T-helper 2 cell (primary cell): ENCODE measurements at regions not wholly inside any gene's neighbourhood (a gene's known extent, or its start where the extent isn't known, plus 50 kb on each side); places are given as distances from the start of the nearest gene placed in this dataset.

Source experiments
- DNase-seq, 5 experiments: peaks; one replicate each; pipeline versions ENCODE4 v3.0.0 to v3.0.0-alpha.2; 2012 to 2022

GRCh38 chr13:86581706-86582105, 782.5 kb upstream of the SLITRK6 start:
- no peak for DNase-seq

DNA sequence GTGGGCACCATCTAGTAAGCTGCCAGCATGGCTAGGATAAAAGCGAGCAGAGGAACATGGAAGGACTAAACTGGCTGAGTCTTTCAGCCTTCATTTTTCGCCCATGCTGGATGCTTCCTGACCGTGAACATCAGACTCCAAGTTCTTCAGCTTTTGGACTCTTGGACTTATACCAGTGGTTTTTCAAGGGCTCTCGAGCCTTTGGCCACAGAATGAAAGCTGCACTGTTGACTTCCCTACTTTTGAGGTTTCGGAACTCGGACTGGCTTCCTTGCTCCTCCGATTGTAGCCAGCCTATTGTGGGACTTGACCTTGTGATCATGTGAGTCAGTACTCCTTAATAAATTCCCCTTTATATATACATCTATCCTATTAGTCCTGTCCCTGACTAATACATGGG, 785.1 kb upstream of the SLITRK6 start:
- DNase-seq = no peak

- DNase-seq = no peak
Measured at GRCh38 chr13:86585835-86586234, 786.6 kb upstream of the SLITRK6 start.

DNA sequence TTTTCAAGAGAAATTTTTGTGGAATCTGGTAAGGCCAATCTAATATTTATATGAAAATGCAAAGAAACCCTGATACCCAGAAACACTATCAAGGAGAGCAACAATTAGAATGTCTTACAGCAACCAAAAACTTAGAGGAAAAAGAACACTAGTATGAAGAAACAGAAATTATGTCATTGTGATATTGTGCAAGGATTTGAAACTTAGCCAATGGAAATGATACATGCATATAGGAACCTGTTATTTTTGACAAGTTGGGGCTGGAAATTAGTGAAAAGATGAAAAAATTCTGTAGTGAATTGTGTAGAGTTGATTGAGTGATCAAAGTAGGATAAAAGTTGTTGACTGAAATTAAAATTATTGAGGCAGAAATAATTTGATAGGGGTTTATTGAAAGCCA, 792.6 kb upstream of the SLITRK6 start:
- no peak for DNase-seq

DNA sequence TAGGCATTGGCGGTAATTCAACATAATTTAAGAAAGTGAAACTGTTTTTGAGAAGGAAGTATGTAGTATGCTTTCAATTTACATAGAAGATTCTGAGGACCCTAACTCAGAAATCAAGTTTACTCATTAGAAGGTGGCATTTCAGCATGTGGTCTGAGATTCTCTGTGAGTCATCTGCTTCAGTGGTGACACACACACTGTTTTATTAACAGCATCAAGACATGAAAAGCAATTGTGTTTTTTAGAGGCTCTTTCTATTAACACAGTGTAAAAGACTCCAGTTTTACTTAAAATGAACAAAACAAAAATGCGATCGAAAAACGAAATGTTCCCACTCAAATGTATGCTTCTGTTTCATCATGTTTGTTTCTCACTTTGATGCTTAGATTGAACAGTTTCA, 802.1 kb upstream of the SLITRK6 start:
- DNase-seq = no peak

- no peak for DNase-seq
Measured at GRCh38 chr13:86606264-86606663, 807.0 kb upstream of the SLITRK6 start.

DNA sequence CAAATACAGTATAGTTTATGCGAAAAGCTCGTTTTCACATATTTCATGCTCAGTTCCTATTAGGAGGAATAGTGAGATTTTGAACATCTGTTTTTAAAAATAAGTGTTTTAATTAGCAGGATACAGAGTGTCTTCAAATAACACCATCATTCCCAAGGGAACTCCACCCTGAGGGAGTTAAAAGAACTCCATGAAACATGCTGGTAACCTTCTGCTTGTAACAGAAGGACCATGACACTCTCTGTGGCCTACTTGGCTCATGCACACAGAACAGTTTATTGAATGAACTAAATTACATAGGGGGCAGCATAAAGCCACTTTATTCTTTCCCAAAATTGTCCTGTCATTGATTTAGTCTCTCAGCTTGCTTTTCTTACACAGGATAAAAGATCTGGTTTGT, 809.5 kb upstream of the SLITRK6 start:
- no peak for DNase-seq

DNA sequence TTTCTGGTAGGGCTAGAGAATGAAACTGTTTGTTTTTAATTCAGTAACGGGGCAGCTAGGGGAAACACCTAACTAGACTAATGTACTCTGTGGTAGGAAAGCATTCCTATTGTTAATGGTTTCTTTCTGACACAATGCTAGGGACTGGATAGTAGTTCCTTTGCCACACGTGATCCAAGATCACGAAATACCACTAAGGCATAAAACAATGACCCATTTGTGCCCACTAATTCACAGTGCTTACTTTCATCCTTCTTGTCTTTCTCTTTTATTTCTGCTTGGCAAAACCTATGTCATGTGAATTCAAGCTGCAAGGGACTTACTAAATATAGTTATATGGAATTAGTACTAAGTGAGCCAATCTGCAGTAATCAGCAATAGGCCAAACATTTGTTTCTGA, 834.1 kb upstream of the SLITRK6 start:
- DNase-seq = no peak

- peak in 1 of 5 experiments; percentile 3 for DNase-seq
Measured at GRCh38 chr13:86651171-86651570, 852.0 kb upstream of the SLITRK6 start.

- no peak for DNase-seq
Measured at GRCh38 chr13:86653009-86653408, 853.8 kb upstream of the SLITRK6 start.

DNA sequence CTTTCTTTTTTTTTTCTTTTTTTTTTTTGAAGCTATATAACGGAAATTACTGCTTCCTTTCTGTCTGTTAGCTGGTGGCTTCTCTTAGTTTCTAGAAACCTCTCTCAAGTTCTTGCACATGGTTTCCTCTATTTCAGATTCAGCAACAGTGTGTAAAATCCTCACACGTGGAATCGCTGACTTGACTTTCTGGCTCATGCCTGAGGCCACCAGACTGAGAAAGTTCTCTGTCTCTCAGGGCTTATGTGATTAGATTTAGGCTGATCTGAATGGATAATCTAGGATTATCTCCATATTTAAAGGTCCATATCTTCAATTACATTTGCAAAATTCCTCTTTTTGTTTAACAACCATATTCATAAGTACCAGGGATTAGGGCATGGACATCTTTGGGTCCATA, 856.3 kb upstream of the SLITRK6 start:
- DNase-seq = no peak

- no peak for DNase-seq
Measured at GRCh38 chr13:86660090-86660489, 860.9 kb upstream of the SLITRK6 start.

- no peak for DNase-seq
Measured at GRCh38 chr13:86665842-86666241, 866.6 kb upstream of the SLITRK6 start.

GRCh38 chr13:86673931-86674431, 874.8 kb upstream of the SLITRK6 start:
- DNase-seq = no peak

DNA sequence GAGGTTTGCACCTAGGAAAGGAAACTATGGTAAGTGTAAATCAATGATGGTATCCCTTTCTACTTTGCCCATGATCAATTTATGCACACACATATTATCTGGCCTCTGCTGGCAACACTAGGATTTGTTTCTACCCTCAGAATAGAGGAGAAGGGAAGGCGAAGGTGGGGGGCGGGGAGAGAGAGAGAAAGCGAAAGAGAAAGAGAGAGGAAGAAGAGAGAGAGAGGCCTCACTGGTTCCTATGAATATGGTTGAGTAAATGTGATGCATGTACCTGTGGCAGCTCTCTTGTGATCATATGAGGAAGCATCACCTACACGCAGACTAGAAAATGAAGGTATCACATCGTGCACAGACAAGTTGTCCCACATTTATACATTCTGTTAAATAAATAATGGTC, 882.0 kb upstream of the SLITRK6 start:
- no peak for DNase-seq

DNA sequence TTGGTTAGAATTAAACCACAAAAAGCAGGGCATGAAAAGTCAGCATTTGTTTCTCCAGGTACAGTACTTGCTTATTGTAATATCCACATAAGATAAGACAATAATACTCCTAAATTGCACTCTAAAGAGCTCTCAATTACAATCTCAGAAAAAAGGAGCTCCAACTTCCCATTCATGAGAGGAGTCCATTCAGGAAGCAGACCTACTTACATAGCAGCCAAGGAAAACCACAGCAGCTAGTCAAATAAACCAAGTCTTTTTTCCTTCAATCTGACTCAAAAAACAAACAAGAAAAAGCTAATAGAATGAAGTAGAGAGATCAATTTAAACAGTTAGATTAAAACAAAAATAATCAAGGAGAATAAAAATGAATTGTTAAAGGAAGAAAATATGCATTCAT, 885.2 kb upstream of the SLITRK6 start:
- no peak for DNase-seq

GRCh38 chr13:86689911-86690310, 890.7 kb upstream of the SLITRK6 start:
- no peak for DNase-seq

DNA sequence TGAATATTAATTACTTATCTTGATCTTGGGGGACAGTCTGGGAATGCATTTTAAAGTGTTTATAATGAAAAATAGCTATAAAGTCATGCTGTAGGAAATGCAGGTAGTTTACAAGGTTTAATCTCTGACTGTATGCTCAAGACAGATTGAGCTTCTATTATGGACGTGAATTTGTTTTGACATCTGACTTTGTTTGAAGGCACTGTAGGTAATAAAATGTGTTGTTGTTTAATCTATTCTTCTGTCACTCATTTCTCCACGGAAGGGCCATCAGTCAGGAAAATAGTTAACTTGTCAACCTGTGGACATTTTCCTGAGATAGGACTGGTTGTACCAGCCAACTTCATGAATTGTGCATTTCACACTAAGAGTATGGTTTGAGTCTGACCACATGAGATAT, 893.1 kb upstream of the SLITRK6 start:
- no peak for DNase-seq

DNA sequence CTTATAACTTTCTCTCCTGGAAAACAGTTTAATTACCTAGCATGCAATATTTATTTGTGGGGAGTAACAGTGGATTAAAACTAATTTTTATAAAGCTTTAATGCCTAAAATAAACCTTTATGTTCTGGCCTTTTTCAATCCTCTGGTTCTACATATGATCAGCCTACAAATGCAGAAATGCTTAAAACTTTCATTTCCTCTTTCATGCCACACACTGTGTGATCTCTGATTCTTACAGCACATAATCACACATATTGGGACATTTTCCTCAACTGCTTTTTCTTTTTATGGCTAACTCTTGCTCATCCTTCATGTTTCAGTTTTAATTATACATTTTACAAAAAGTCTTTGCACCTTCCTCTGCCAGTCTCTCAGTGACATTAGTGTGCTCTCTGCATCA, 910.8 kb upstream of the SLITRK6 start:
- DNase-seq = no peak

- DNase-seq = no peak
Measured at GRCh38 chr13:86710896-86711295, 911.7 kb upstream of the SLITRK6 start.

DNA sequence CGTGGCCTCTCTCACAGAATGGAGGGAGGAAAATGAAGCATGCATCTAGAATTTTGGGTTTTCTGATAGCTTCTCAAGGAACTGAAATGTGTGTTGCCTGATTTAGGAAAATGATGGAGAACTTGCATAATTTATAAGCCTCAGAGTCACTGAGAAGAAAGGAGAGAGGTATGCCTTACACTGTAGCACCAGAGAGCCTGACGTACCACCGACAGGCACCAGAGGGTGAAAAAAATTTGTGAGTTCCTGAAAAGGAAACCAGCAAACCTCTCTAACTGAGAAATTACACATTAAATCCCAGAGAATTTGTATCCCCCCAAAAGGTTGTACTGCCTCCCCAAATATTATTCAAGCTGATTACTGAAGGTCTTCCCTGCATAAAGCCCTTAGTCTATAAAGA, 915.3 kb upstream of the SLITRK6 start:
- no peak for DNase-seq

- no peak for DNase-seq
Measured at GRCh38 chr13:86725105-86725504, 925.9 kb upstream of the SLITRK6 start.

DNA sequence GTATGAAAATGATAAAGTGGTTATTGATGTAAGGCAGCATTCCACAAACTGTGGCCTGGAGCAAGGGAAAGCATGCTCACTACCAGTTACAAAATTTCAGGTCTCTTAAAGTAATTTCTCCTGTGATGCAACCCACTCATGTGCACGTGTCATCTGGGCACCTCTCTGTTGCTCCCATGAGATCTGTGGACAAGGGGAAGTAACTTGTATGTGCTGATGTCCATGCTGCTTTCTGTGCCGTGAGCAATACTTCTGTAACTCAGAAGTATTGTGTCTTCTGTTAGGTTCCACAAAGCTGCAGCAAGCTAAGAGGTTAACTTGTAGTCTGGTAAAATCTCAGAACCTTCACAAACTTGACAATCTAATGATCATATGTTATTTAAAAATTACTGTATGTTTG, 930.0 kb upstream of the SLITRK6 start:
- no peak for DNase-seq

DNA sequence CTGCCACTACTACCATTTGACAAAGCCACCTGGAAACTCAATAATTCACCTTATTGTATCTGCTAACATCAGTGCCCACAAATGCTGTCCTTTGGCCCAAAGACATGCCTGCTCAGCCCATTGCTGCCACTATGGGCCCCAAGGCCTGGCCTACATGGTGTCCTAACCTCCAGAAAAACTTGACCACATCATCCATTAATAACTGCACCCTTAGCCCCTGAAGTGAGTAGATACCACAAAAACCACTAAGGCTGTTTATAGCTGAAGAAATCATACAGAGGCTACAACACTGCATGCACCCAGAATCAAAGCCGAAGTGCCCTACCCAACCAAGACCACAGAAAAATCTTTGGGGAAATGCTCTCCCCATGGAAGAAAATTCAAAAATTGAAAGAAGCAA, 932.8 kb upstream of the SLITRK6 start:
- DNase-seq = no peak

- no peak for DNase-seq
Measured at GRCh38 chr13:86737334-86737932, 933.7 kb upstream of the SLITRK5 start.
